KBM-7 (cell line): ENCODE measurements at regions not wholly inside any gene's neighbourhood (a gene's known extent, or its start where the extent isn't known, plus 50 kb on each side); places are given as distances from the start of the nearest gene placed in this dataset.

Source experiments
- DNase-seq: peaks from one replicate; pipeline ENCODE4 v3.0.0-alpha.2; 2015
- in situ Hi-C: fragments of 300-500 bp; cut with MboI; formaldehyde crosslinking; loops from 2 replicates; pipeline ENCODE4 v1.14.3; 2020; ENCODE audit warnings: low sequenced_read_pairs, low pct_unique_long_range_greater_than_20kb, mixed read lengths

DNA sequence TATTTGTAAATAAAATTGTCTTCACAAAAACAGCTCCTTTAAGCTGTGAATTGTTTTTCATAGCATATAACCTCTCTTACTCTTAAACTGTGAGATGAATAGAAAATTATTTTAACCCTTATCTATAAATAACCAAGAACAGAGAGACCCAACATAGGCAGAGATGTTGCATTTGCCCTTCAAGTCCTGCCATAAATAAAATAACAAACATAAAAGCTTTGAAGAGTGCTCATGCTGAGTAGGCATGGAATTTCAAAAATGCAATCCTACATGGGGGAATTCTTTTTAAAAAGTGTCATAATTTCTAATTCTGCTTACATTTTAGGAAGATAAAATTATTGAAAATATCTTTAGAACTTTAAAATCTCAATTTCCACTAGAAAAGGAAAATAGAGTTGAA, 124.1 kb upstream of the FERD3L start:
- in situ Hi-C loops: no loop called here
- no peak for DNase-seq

DNA sequence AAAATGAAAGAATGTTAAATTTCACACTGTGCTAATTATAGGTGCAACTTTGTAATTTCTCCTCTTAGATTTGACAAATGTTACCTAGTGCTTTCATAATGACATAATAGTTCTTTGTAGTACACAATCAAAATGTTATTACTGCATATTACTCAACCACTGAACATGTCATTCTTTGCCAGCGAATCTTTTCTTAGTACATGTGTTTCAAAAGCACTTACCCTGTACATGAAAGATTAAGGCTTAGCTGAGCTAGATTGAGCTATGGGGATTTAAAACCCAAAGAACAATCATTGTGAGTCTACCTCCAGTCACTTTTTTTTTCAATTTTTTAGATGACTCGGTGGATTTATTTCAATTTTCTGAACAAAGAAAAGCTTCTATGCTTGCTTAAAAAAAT, 123.5 kb upstream of the FERD3L start:
- DNase-seq: no peak
- in situ Hi-C loops: no loop called here

DNA sequence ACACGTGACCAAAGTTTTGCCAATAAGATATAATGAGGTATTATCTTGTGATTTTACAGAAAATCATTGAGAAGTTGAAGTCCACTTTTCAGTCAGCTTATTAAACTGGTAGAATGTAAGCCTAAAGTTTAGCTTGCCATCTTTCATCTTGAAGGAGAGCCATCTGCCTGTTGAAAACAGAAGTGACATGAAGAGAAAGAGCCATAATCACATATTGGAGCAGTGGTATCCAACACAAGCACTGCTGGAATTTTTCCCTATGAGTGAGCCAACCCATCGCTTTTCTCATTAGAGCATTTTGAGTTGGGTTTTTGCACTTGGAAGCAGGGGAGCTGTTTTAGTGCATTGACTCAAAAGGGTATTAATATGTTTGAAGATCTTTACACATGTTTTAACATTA, 117.6 kb upstream of the FERD3L start:
- in situ Hi-C loops: no loop called here
- no peak for DNase-seq

GRCh38 chr7:19249281-19249680, 104.1 kb upstream of the FERD3L start:
- no peak for DNase-seq
- in situ Hi-C loops: no loop called here

DNA sequence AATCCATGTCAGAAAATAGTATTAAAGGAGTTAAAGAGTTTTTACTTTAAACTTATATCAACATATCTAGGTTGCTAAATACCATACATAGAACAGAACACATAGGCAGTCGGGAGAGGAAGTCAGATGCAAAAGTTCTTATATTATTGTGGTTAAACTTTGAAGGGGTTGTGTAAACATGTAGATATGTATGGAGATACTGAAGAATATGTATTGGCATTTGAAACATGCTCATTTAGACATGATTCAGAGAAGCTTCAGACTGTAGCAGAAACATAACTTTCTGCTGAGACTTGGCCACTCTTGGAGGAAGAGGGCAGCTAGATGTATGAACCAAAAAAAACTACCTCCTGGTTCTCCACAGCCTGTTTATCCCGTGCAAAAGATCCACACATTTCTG, 103.5 kb upstream of the FERD3L start:
- DNase-seq: no peak

DNA sequence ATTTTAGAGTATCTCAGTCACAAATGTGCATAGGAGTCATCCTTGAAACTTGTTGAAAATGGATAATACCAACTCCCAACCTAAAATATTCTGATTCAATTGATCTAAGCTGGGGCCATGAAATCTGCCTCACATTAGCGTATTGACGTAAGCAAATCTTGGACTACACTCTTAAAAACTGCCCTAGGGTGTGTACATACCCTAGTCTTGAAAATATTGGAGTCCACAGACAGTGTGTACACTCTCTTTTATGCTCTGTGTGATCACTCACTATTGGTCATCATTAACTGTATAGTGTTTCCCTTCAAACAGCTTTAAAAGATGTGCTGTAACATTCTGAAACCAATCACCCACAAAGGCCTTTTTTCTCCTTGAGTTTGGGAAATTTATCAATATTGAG, 102.9 kb upstream of the FERD3L start:
- DNase-seq: no peak
- in situ Hi-C loops: no loop called here

More for the DNA sequence above, 103.5 kb upstream of the FERD3L start:
- in situ Hi-C loops: no loop called here

DNA sequence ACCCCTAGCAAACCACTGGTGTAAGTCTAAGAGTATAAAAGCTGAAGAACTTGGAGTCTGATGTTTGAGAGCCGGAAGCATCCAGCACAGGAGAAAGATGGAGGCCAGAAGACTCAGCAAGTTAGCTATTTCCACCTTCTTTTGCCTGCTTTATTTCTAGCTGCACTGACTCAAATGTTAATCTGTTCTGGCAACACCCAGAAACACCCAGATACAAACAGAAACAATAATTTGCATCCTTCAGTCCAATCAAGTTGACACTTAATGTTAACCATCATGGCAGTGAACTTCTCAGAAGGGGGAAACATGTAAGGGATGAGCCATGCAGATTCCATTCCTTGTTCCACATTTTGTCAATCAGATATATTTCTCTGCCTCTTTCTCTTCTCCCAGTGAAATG, 101.8 kb upstream of the FERD3L start:
- no peak for DNase-seq
- in situ Hi-C loops: no loop called here

DNA sequence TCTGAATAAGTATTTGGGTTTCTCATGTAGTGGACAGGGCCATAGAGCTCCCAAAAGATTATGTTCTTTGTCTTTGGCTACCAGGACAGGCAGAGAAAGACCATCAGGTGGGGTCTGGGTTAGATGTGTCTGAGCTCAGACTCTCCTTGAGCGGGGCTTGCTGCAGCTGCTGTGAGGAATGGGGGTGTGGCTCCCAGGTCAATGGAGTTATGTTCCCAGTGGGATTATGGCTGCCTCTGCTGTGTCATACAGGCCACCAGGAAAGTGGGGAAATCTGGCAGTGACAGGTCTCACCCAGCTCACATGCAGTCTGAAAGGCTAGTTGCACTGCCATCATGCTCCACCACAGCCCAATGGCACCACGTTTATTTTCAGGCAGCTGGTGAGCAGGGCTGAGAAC, 97.0 kb upstream of the FERD3L start:
- in situ Hi-C loops: no loop called here

DNA sequence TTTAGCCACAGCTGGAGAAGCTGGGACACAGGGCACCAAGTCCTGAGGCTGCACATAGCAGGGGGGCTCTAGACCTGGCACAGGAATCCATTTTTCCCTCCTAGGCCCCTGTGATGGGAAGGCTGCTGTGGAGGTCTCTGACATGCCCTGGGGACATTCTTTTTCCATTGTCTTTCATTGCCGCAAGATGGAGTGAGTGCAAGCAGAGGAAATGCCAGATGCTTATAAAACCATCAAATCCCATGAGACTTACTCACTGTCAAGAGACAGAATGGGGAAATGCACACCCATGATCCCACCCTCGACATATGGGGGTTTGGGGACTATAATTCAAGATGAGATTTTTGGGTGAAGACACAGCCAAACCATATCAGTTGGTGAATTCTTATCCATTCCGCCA, 94.7 kb upstream of the FERD3L start:
- DNase-seq: no peak
- in situ Hi-C loops: no loop called here

More for the DNA sequence above, 97.0 kb upstream of the FERD3L start:
- no peak for DNase-seq

- no peak for DNase-seq
- in situ Hi-C loops: no loop called here
Measured at GRCh38 chr7:19235680-19236079, 90.5 kb upstream of the FERD3L start.

DNA sequence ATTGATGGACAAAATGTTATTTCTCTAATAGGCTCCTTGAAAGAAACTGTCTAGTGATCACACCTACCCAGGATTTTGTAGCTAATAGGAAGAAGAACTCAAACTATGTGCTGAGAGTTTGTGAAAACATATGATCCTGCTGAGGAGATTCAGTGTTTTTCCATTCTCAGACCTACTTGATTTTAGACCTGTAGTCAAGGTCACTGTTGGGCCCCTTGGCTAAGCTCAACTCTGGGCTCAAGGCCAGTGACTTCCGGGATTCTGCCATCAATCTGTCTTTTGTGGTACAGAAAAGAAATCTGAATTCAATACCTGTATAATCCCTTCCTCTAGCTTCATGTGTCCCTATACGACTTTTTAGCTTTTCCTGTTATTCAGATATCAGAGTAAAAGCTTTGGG, 79.7 kb upstream of the FERD3L start:
- in situ Hi-C loops: no loop called here
- DNase-seq: no peak

DNA sequence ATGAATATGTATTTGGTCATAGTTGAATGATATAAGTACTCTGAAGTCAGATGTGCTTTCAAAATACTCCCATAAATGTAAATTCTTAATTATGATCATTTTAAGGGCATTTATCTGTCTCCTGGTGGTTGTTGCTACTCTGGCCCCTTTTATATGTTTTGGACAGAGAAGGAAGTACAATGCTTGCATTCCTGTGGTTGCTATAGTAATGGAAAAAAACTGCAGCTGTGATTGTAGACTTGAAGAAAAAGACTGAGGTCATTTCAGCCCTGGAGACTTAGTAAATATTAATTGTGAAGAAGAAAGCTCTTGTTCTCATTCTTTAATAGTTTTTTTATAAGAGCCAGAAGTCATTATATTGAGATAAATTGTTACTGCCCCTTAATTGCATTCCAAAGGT, 70.2 kb upstream of the FERD3L start:
- in situ Hi-C loops: no loop called here
- DNase-seq: no peak

GRCh38 chr7:19213746-19214145, 68.5 kb upstream of the FERD3L start:
- in situ Hi-C loops: no loop called here
- no peak for DNase-seq

DNA sequence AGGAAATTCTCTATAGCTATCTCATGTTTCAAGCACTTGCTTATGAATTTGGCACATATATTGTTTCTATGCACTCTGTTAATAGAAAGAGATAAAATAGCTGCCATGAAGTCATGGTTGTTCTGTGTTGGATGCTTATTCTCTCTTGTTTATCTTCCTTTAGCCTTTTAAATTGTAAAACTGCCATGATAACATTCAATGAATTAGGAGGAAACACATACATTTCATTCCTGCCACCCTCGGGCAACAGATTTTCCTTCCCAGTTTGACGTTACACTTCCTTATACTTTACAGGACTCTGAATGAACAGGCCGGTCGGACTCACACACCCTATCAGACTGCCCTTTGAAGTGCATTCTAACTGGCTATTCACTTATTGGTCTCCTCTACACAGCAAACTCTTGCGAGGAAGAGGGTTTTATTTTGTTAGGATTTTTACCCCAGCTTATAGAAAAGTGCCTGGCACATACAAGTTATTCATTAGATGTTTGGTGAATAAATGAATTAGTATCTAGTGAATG, 65.7 kb upstream of the FERD3L start:
- DNase-seq: no peak
- in situ Hi-C loops: no loop called here

DNA sequence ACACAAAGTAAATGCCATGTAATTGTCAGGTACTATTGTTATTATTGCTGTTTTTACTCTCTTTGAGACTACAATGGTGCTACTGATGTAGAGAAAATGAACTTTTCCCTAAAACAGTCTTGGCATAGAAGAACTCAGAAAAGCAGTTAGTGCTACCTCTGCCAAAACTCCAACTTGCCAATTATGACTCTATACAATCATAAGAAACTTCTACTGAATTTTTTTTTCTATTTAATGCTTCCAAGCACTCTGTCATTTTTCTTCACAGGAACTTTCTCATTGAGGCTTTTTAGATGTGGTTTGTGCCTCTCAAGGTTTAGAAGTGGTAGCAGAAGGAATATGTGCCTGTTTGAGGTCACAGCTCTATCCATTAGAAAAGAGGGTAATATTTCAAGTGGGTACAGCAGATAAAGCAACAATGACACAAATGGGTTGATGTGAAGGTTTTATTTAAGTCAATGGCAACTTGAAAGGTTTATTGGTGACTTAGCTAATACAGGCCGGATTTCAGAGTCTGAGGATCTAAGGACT, 64.0 kb upstream of the FERD3L start:
- no peak for DNase-seq
- in situ Hi-C loops: no loop called here

DNA sequence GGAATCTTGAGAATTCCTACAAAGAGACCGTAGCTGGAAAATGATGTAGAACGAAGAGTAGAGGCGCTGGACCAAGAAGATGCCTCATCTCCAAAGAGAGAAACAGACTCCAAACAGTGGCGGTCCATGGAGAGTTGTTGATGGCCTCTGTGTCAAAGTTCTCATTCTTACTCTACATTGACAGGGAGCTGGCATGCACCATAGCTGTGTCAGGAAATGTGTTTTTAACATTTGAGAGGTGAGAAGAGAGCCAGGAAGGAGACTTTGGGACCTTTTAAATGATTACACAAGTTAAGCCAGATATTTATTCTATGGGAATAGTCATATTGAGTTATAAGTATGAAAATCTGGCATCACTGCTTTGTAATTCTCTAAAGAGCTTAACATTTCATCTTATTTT, 61.5 kb upstream of the FERD3L start:
- DNase-seq: no peak

GRCh38 chr7:19203686-19204085, 58.5 kb upstream of the FERD3L start:
- DNase-seq: no peak
- in situ Hi-C loops: no loop called here

More for the DNA sequence above, 61.5 kb upstream of the FERD3L start:
- in situ Hi-C loops: no loop called here

- DNase-seq: no peak
- in situ Hi-C loops: no loop called here
Measured at GRCh38 chr7:19202599-19202998, 57.4 kb upstream of the FERD3L start.
